HCT116 (cell line): ENCODE measurements at regions not wholly inside any gene's neighbourhood (a gene's known extent, or its start where the extent isn't known, plus 50 kb on each side); places are given as distances from the start of the nearest gene placed in this dataset.

Source experiments
- ATAC-seq: fragments of 200-7000 bp; cut with Tn5 transposase; 2 replicates; pipeline ENCODE4 v1.9.1; 2020; ENCODE audit warnings: mild to moderate bottlenecking, moderate library complexity
- BruUV-seq: library from RNA; stranded (reverse); fragments of 400-500 nt; replicated peaks from 2 replicates; lab custom pipeline; 2021; lab: Mats Ljungman, UMichigan
- CTCF ChIA-PET: fragments of 300-600 bp; sonication (Branson Sonifier 250); formaldehyde crosslinking; loops from one replicate; lab custom pipeline; 2021; ENCODE audit warnings: antibody characterized with exemption; lab: Charles Lee
- POLR2A ChIA-PET: fragments of 300-600, 350-600 bp; sonication (Branson Sonifier 250); formaldehyde crosslinking; loops from one replicate; lab custom pipeline; 2021; ENCODE audit warnings: antibody characterized with exemption; lab: Charles Lee
- RAD21 ChIA-PET, 2 experiments: fragments of 300-600 bp; sonication (Branson Sonifier 250); formaldehyde crosslinking; loops; one replicate each; lab custom pipeline; 2023; ENCODE audit warnings: low total read pairs in 2 of 2; ENCODE audit not compliant: uncharacterized antibody in 2 of 2, unreplicated experiment in 2 of 2, low non-redundant PET in 1 of 2; lab: Charles Lee
- DNase-seq: peaks from one replicate; pipeline ENCODE4 v3.0.0-alpha.2; 2010; ENCODE audit warnings: low read depth, low spot score
- H2AFZ ChIP-seq: fragments of 200-600 bp; shearing (Covaris generic), sonication (generic); 2 replicates; pipeline ENCODE4 v1.6.1; 2017; ENCODE audit warnings: low read depth, mixed run types, mixed read lengths, antibody characterized with exemption, low read length; ENCODE audit not compliant: poor library complexity, severe bottlenecking
- H3K27ac ChIP-seq: 2 replicates; pipeline ENCODE4 v1.5.1; 2012; ENCODE audit warnings: low read depth, low read length
- H3K27me3 ChIP-seq: fragments of 200-600 bp; sonication (generic); 2 replicates; pipeline ENCODE4 v1.6.1; 2016; ENCODE audit warnings: mixed run types, low read length, mixed read lengths; ENCODE audit not compliant: insufficient read depth
- H3K36me3 ChIP-seq, 2 experiments: fragments of 200-500 bp in 1 of 2; fragments of 200-600 bp in 1 of 2; sonication (Bioruptor generic) in 1 of 2; sonication (generic) in 1 of 2; 2 replicates each; pipeline versions ENCODE4 v1.5.1 to v1.6.1; 2014 to 2016; ENCODE audit warnings: low read length in 2 of 2, inconsistent platforms in 1 of 2, mixed read lengths in 1 of 2, mixed run types in 1 of 2; ENCODE audit not compliant: insufficient read depth in 2 of 2, control insufficient read depth in 1 of 2
- H3K4me1 ChIP-seq, 2 experiments: fragments of 200-600 bp in 1 of 2; sonication (generic) in 1 of 2; 2 replicates each; pipeline versions ENCODE4 v1.5.1 to v1.6.1; 2012 to 2017; ENCODE audit warnings: low read length in 2 of 2, inconsistent platforms in 1 of 2, mild to moderate bottlenecking in 1 of 2, mixed read lengths in 1 of 2, mixed run types in 1 of 2, moderate library complexity in 1 of 2; ENCODE audit not compliant: insufficient read depth in 2 of 2, control insufficient read depth in 1 of 2
- H3K4me2 ChIP-seq: fragments of 200-600 bp; sonication (generic); 2 replicates; pipeline ENCODE4 v1.6.1; 2017; ENCODE audit warnings: mixed run types, low read length, mixed read lengths
- H3K4me3 ChIP-seq, 2 experiments: fragments of 200-600 bp in 1 of 2; sonication (generic) in 1 of 2; replicated peaks in 1 of 2; 2 replicates each; pipeline ENCODE4 v1.5.1; 2011 to 2016; ENCODE audit warnings: low read length in 2 of 2, control low read depth in 1 of 2, low read depth in 1 of 2, mild to moderate bottlenecking in 1 of 2, mixed read lengths in 1 of 2, mixed run types in 1 of 2
- H3K79me2 ChIP-seq: fragments of 200-600 bp; sonication (generic); 2 replicates; pipeline ENCODE4 v1.6.1; 2017; ENCODE audit warnings: mild to moderate bottlenecking, mixed run types, low read length, moderate library complexity, mixed read lengths; ENCODE audit not compliant: insufficient read depth
- H3K9ac ChIP-seq: fragments of 200-600 bp; sonication (generic); 2 replicates; pipeline ENCODE4 v1.6.1; 2016; ENCODE audit warnings: low read length, mixed read lengths
- H3K9me2 ChIP-seq: fragments of 200-600 bp; sonication (generic), shearing (Covaris generic); 2 replicates; pipeline ENCODE4 v1.6.1; 2017; ENCODE audit warnings: mixed run types, mild to moderate bottlenecking, moderate library complexity; ENCODE audit not compliant: insufficient read depth
- H3K9me3 ChIP-seq, 2 experiments: fragments of 200-500 bp in 1 of 2; fragments of 200-600 bp in 1 of 2; sonication (Bioruptor generic) in 1 of 2; sonication (generic) in 1 of 2; 2 replicates each; pipeline ENCODE4 v1.6.1; 2014 to 2017; ENCODE audit warnings: low read length in 2 of 2, mixed read lengths in 2 of 2, inconsistent platforms in 1 of 2, low read depth in 1 of 2, mild to moderate bottlenecking in 1 of 2, mixed run types in 1 of 2, moderate library complexity in 1 of 2; ENCODE audit not compliant: control insufficient read depth in 1 of 2, insufficient read depth in 1 of 2
- H4K20me1 ChIP-seq: fragments of 200-600 bp; sonication (generic), shearing (Covaris generic); 2 replicates; pipeline ENCODE4 v1.6.1; 2017; ENCODE audit warnings: mixed run types, mild to moderate bottlenecking, moderate library complexity; ENCODE audit not compliant: insufficient read depth
- CBX3 ChIP-seq: IDR thresholded peaks from 2 replicates; pipeline ENCODE4 v1.6.1; 2012; ENCODE audit warnings: low read depth
- CEBPB ChIP-seq: IDR thresholded peaks from 2 replicates; pipeline ENCODE4 v1.6.1; 2012; ENCODE audit warnings: low read depth
- CTCF ChIP-seq, 3 experiments: fragments of 200-600 bp in 1 of 3; sonication (generic) in 1 of 3; IDR thresholded peaks in 2 of 3; conservative IDR thresholded peaks in 1 of 3; 2 replicates each; pipeline ENCODE4 v1.5.1; 2012 to 2017; ENCODE audit warnings: low read depth in 2 of 3, low read length in 2 of 3, antibody characterized with exemption in 1 of 3, borderline replicate concordance in 1 of 3, control low read depth in 1 of 3, mild to moderate bottlenecking in 1 of 3, mixed read lengths in 1 of 3, mixed run types in 1 of 3, moderate library complexity in 1 of 3; ENCODE audit not compliant: insufficient read depth in 1 of 3
- EGR1 ChIP-seq: IDR thresholded peaks from 2 replicates; pipeline ENCODE4 v1.6.1; 2012; ENCODE audit warnings: low read depth
- ELF1 ChIP-seq: IDR thresholded peaks from 2 replicates; pipeline ENCODE4 v1.6.1; 2012; ENCODE audit warnings: low read depth, borderline replicate concordance
- EZH2phosphoT487 ChIP-seq: fragments of 200-600 bp; IDR thresholded peaks from 2 replicates; pipeline ENCODE4 v1.6.1; 2018; ENCODE audit warnings: antibody characterized with exemption, borderline replicate concordance
- FOSL1 ChIP-seq: IDR thresholded peaks from 2 replicates; pipeline ENCODE4 v1.6.1; 2012; ENCODE audit warnings: low read depth
- POLR2A ChIP-seq: IDR thresholded peaks from 2 replicates; pipeline ENCODE4 v1.7.0; 2011; ENCODE audit warnings: borderline replicate concordance; ENCODE audit not compliant: insufficient read depth, insufficient read length; ENCODE audit errors: extremely low read depth
- REST ChIP-seq: IDR thresholded peaks from 2 replicates; pipeline ENCODE4 v1.6.1; 2012; ENCODE audit warnings: low read depth
- TCF7L2 ChIP-seq: IDR thresholded peaks from 2 replicates; pipeline ENCODE4 v1.7.0; 2011; ENCODE audit warnings: borderline replicate concordance, inconsistent platforms; ENCODE audit not compliant: insufficient read depth, insufficient read length; ENCODE audit errors: extremely low read depth
- ZBTB33 ChIP-seq: IDR thresholded peaks from 2 replicates; pipeline ENCODE4 v1.6.1; 2011; ENCODE audit warnings: mild to moderate bottlenecking, low read length, moderate library complexity; ENCODE audit not compliant: insufficient replicate concordance; ENCODE audit errors: extremely low read depth
- intact Hi-C: fragments of 100-400 bp; cut with micrococcal nuclease; formaldehyde crosslinking; loops from 2 replicates; pipeline ENCODE4 v1.10.0; 2022

GRCh38 chr11:23103416-23103815 is 243.1 kb upstream of the CCDC179 start:
- no peak overlapping the region for H3K27ac ChIP-seq
- ChIA-PET RAD21 (no interaction called here), CTCF (no interaction called here), POLR2A (no interaction called here)
- DNase-seq (no peak), ATAC-seq (no peak)
- H3K9ac ChIP-seq, result no peak overlapping the region
- H3K4me3 ChIP-seq, result no peak overlapping the region
- H2AFZ ChIP-seq, result no peak overlapping the region
- no peaks in the 10 kb centered on the region for H4K20me1 ChIP-seq
- peaks cover 0 to 8% of the 10 kb centered on the region in 2 experiments; a peak in 2 of 4 replicates for H3K9me3 ChIP-seq
- no peak for TF ChIP-seq ZBTB33
- TF ChIP-seq CEBPB, result no peak
- no peak for TF ChIP-seq EZH2phosphoT487
- TF ChIP-seq CTCF (IDR thresholded peaks at IDR 0.05 in 2 of 3, conservative IDR thresholded peaks at IDR 0.05 in 1 of 3; ENCODE audit: borderline replicate concordance in 1 of 3, insufficient read depth in 1 of 3, low read depth in 2 of 3, low read length in 2 of 3), result no peak
- no peak for TF ChIP-seq TCF7L2
- TF ChIP-seq POLR2A, result no peak
- no peak for TF ChIP-seq CBX3
- no peak for TF ChIP-seq ELF1
- TF ChIP-seq REST, result no peak
- no peak for TF ChIP-seq FOSL1
- TF ChIP-seq EGR1, result no peak
- H3K79me2 ChIP-seq, result no peaks in the 10 kb centered on the region
- no TSS peak for BruUV-seq
- H3K4me1 ChIP-seq, result no peaks in the 10 kb centered on the region
- H3K4me2 ChIP-seq, result no peak overlapping the region
- intact Hi-C loops, result no loop called here
- H3K27me3 ChIP-seq, result no peaks in the 10 kb centered on the region
- H3K9me2 ChIP-seq, result no peaks in the 10 kb centered on the region
- no peaks in the 10 kb centered on the region for H3K36me3 ChIP-seq
